ENCODE measurements at regions not wholly inside any gene's neighbourhood (a gene's known extent, or its start where the extent isn't known, plus 50 kb on each side); places are given as distances from the start of the nearest gene placed in this dataset.

DNA sequence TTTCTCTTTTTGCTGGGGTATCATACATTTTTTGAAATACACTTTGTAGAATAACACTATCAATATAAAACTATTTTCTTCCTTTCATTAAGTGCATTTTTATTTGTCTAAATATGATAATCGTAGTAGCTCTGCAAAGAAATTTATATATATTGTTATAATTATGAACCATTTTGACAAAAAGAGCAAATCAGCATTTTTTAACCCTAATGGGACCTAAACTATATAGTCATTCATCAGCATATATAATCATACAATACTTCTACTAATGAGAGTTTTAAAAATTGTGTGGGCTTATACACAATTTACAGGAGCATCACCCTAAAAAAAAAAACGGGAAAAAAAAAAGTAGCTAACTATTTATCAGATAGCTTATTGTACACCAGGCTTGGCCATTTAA is 329.7 kb upstream of the TYRP1 start:
- intact Hi-C loops (cut with micrococcal nuclease; ENCODE audit: unreplicated experiment), result no loop called here
- Histone ChIP-seq H3K27ac (ENCODE audit: low read depth, low read length, poor library complexity, severe bottlenecking) (no peak overlapping the region), H3K9me3 (ENCODE audit: low read depth, low read length, poor library complexity, severe bottlenecking) (no peaks in the 10 kb centered on the region), H3K4me3 (ENCODE audit: low read depth, low read length, poor library complexity, severe bottlenecking) (no peak overlapping the region), H3K27me3 (replicated peaks; ENCODE audit: insufficient read depth, low read depth, low read length, poor library complexity) (no peaks in the 10 kb centered on the region), H3K36me3 (ENCODE audit: insufficient read depth, low read length, poor library complexity, severe bottlenecking) (no peaks in the 10 kb centered on the region), H3K4me1 (ENCODE audit: insufficient read depth, low read length, poor library complexity, severe bottlenecking) (no peaks in the 10 kb centered on the region)
- ChIA-PET POLR2A (ENCODE audit: low non-redundant PET) (no interaction called here), CTCF (no interaction called here)
- TF ChIP-seq, protein P1, sequence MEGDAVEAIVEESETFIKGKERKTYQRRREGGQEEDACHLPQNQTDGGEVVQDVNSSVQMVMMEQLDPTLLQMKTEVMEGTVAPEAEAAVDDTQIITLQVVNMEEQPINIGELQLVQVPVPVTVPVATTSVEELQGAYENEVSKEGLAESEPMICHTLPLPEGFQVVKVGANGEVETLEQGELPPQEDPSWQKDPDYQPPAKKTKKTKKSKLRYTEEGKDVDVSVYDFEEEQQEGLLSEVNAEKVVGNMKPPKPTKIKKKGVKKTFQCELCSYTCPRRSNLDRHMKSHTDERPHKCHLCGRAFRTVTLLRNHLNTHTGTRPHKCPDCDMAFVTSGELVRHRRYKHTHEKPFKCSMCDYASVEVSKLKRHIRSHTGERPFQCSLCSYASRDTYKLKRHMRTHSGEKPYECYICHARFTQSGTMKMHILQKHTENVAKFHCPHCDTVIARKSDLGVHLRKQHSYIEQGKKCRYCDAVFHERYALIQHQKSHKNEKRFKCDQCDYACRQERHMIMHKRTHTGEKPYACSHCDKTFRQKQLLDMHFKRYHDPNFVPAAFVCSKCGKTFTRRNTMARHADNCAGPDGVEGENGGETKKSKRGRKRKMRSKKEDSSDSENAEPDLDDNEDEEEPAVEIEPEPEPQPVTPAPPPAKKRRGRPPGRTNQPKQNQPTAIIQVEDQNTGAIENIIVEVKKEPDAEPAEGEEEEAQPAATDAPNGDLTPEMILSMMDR (conservative IDR thresholded peaks at IDR 0.05; ENCODE audit: low read depth, low read length), result no peak
- no peak for TF ChIP-seq EZH2 (IDR thresholded peaks at IDR 0.05; ENCODE audit: borderline replicate concordance, low read depth, low read length, poor library complexity, severe bottlenecking)
- no TSS peak for BruUV-seq (replicated peaks)
- no peak for DNase-seq (ENCODE audit: low spot score)

DNA sequence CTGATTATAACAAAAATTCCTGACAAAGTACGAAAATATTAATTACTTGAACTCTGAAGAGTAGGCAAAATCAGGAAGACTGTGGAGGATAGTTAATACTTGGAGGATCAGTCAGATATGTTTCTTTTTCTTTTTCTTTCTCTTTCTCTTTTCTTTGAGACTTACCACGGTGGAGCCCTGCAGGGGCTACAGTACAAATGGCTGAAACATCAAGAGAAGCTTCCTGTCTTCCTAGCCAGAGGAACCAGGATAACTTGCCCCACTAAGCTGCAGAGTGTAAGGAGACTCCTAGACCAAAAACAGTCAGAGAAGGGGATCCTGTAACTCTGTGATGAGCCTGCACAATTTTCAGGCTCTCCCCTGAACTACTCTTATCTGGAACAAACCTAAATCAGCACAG is 324.6 kb upstream of the TYRP1 start:
- intact Hi-C loops (cut with micrococcal nuclease; ENCODE audit: unreplicated experiment), result no loop called here
- no TSS peak for BruUV-seq (replicated peaks)
- POLR2A ChIA-PET (ENCODE audit: low non-redundant PET), result no interaction called here

DNA sequence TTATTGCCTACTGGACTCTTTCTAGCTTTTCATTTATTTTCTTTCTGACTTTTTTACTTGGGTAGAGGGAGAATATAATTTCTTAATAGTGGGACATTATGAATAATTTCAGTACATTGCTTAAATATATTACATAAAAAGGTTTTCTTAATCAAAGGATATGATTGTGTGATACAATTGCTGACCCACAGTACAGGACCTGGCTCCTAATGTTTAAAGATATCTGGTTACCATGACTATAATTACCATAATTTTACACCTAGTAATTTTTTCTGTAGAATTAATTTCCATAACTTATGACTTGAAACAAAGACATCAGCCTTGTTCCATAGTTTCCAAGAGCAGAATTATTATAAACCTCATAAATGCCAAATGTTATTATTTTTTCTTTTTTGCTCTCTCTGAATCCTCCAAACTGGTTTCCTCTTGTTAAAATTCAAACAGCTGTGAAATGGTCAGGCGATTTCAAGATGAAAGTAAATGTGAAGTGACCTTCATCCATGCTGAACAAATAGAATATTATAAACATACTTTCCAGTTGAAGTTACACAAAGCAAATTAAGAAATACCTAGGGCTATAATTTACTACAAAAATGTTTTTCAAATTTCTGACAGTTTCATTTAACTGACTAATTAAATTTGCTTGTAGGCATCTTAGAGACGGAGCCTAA is 301.2 kb upstream of the TYRP1 start:
- intact Hi-C loops (cut with micrococcal nuclease; ENCODE audit: unreplicated experiment), result no loop called here
- no peak for DNase-seq (ENCODE audit: low spot score)

More for the DNA sequence above, 324.6 kb upstream of the TYRP1 start:
- no peak for DNase-seq (ENCODE audit: low spot score)
- H3K27me3 ChIP-seq (replicated peaks; ENCODE audit: insufficient read depth, low read depth, low read length, poor library complexity), result no peaks in the 10 kb centered on the region
- no peak overlapping the region for H3K27ac ChIP-seq (ENCODE audit: low read depth, low read length, poor library complexity, severe bottlenecking)
- TF ChIP-seq EZH2 (IDR thresholded peaks at IDR 0.05; ENCODE audit: borderline replicate concordance, low read depth, low read length, poor library complexity, severe bottlenecking), result no peak
- TF ChIP-seq, protein P1 (conservative IDR thresholded peaks at IDR 0.05; ENCODE audit: low read depth, low read length), result no peak
- CTCF ChIA-PET, result no interaction called here
- no peaks in the 10 kb centered on the region for H3K9me3 ChIP-seq (ENCODE audit: low read depth, low read length, poor library complexity, severe bottlenecking)
- no peaks in the 10 kb centered on the region for H3K4me1 ChIP-seq (ENCODE audit: insufficient read depth, low read length, poor library complexity, severe bottlenecking)
- no peaks in the 10 kb centered on the region for H3K36me3 ChIP-seq (ENCODE audit: insufficient read depth, low read length, poor library complexity, severe bottlenecking)
- no peak overlapping the region for H3K4me3 ChIP-seq (ENCODE audit: low read depth, low read length, poor library complexity, severe bottlenecking)

More for the DNA sequence above, 301.2 kb upstream of the TYRP1 start:
- no peak overlapping the region for H3K4me3 ChIP-seq (ENCODE audit: low read depth, low read length, poor library complexity, severe bottlenecking)
- TF ChIP-seq EZH2 (IDR thresholded peaks at IDR 0.05; ENCODE audit: borderline replicate concordance, low read depth, low read length, poor library complexity, severe bottlenecking), result no peak
- TF ChIP-seq, protein P1 (conservative IDR thresholded peaks at IDR 0.05; ENCODE audit: low read depth, low read length), result no peak
- no peaks in the 10 kb centered on the region for H3K4me1 ChIP-seq (ENCODE audit: insufficient read depth, low read length, poor library complexity, severe bottlenecking)
- no peaks in the 10 kb centered on the region for H3K27me3 ChIP-seq (replicated peaks; ENCODE audit: insufficient read depth, low read depth, low read length, poor library complexity)
- ChIA-PET POLR2A (ENCODE audit: low non-redundant PET) (no interaction called here), CTCF (no interaction called here)
- no peak overlapping the region for H3K27ac ChIP-seq (ENCODE audit: low read depth, low read length, poor library complexity, severe bottlenecking)
- BruUV-seq (replicated peaks), result no TSS peak
- no peaks in the 10 kb centered on the region for H3K9me3 ChIP-seq (ENCODE audit: low read depth, low read length, poor library complexity, severe bottlenecking)
- no peaks in the 10 kb centered on the region for H3K36me3 ChIP-seq (ENCODE audit: insufficient read depth, low read length, poor library complexity, severe bottlenecking)
